Right cardiac atrium (tissue), 5 donors: ENCODE measurements at regions not wholly inside any gene's neighbourhood (a gene's known extent, or its start where the extent isn't known, plus 50 kb on each side); places are given as distances from the start of the nearest gene placed in this dataset.

Experiments
- ATAC-seq, 2 donors: fragments of 200-7000 bp; cut with Tn5 transposase; one replicate each; pipeline versions ENCODE4 v1.8.0 to v1.9.1; 2020; ENCODE audit warnings: moderate library complexity in 2 of 2, mild to moderate bottlenecking in 1 of 2
- DNase-seq, 3 donors: peaks; one replicate each; pipeline ENCODE4 v3.0.0-alpha.2; 2020
- H3K27ac ChIP-seq: one replicate; pipeline ENCODE4 v1.5.1; 2013; ENCODE audit warnings: mild to moderate bottlenecking, low read length, control low read depth, moderate library complexity
- H3K27me3 ChIP-seq: one replicate; pipeline ENCODE4 v1.6.1; 2013; ENCODE audit not compliant: control insufficient read depth, insufficient read depth
- H3K4me1 ChIP-seq: one replicate; pipeline ENCODE4 v1.6.1; 2013; ENCODE audit warnings: low read length; ENCODE audit not compliant: control insufficient read depth, insufficient read depth
- H3K4me3 ChIP-seq: one replicate; pipeline ENCODE4 v1.5.1; 2013; ENCODE audit warnings: low read length, control low read depth
- H3K9me3 ChIP-seq: one replicate; pipeline ENCODE4 v1.6.1; 2013; ENCODE audit warnings: low read length; ENCODE audit not compliant: control insufficient read depth
- WGBS: extraction: QIAGEN DNeasy Blood & Tissue Kit; methylation state at CpG from one replicate; pipeline ENCODE4 v1.1.7; 2013; 5-methylcytosine and 5-hydroxymethylcytosine counted together
- intact Hi-C, 4 donors: fragments of 100-400 bp; cut with DNase I; formaldehyde crosslinking; loops; one replicate each; pipeline versions ENCODE4 v1.11.0 to v1.14.0; 2022 to 2023
- donor health status: healthy with polysubstance abuse.
- donor health status: DM: no; HTN: yes; CAD: no.
- donor health status: DM: no; HTN: no; CAD: no.
- donor health status: DM: no; HTN: yes; CAD: no; lungs with severe emphysema.
- donor health status: DM: yes; HTN: yes; CAD: no.

DNA sequence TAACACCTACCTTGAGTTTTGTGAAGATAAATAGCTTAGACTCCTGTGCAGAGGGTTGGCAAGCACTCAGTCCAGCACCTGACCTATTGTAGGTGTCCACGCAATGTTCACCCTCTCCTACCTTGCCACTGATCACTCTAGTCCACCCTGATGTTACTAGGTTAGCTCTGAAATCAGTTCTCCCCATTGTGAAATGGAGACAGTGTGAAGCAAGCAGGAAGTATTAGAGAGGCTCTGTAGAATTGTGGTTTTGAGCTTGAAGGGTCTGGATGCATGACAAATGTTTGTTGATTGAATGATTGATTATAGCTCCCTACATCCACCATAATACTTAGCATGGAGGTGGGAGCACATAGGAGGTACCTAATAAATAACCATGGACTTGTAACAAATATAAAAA lies 199.7 kb downstream of the RPLP1 start:
- Histone ChIP-seq H3K27me3 (no peaks in the 10 kb centered on the region), H3K4me1 (no peaks in the 10 kb centered on the region), H3K4me3 (no peak overlapping the region), H3K27ac (no peak overlapping the region), H3K9me3 (no peaks in the 10 kb centered on the region)
- ATAC-seq (no peak), DNase-seq (no peak)
- WGBS = 95% methylated on average over 1 of the region's 1 CpG
- intact Hi-C loops = loop anchor here in 1 of 4 donors (10.0 kb wide), 1 partner anchor 47 kb away; no protein-coding TSS in a partner anchor

DNA sequence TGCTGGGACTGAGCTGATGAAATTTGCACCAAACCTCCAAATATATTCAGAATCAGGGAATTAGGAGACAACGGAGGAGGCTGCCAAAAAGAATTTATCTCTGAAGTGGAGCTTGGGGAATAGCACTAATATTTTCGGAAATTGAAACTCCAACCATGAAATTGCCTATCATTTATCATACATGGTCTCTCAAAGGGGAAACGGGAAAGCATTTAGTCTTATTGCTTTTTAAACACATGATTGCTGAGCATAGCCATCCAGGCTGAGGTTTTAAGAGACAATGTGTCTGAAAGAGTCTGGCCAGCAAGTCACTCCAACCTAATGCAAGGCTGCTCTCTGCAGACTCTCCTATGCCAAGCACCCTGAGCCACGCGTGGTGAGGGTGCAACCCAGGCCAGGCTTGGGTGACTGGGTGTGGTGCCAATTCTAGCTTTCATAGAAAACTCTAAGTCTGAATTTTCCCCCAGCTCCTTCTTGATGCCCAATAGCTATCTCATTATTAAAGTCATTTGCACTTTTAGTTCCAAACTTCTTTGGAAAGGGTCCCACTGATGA lies 200.2 kb downstream of the RPLP1 start:
- ATAC-seq (no peak), DNase-seq (no peak)
- Histone ChIP-seq H3K27me3 (no peaks in the 10 kb centered on the region), H3K9me3 (no peaks in the 10 kb centered on the region), H3K4me1 (no peaks in the 10 kb centered on the region), H3K4me3 (no peak overlapping the region), H3K27ac (no peak overlapping the region)
- 62% methylated on average over 5 of the region's 5 CpGs for WGBS
- intact Hi-C loops = loop anchor here in 1 of 4 donors (10.0 kb wide), 1 partner anchor 48 kb away; no protein-coding TSS in a partner anchor

DNA sequence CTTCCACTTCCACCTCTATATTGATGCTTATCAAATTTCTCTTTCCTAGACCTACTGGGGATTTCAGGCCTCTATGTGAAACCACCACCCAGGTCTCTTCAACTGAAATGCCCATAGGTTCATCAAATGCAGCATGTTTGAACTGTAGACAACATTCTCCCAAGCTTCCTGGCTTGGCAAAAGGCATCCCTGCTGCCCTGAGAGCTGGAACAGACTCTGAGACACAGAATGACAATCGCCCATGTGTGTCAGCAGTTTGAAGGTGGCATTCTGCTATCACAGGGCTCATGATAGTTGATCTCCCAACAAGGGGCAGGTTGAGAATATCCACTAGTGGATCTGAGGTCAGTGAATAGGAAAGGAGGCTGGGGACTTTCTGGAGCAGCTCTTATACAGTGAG lies 200.7 kb downstream of the RPLP1 start:
- Histone ChIP-seq H3K27me3 (no peaks in the 10 kb centered on the region), H3K9me3 (no peaks in the 10 kb centered on the region), H3K27ac (no peak overlapping the region), H3K4me1 (no peaks in the 10 kb centered on the region), H3K4me3 (no peak overlapping the region)
- no peak for DNase-seq
- intact Hi-C loops = loop anchor here in 1 of 4 donors (10.0 kb wide), 1 partner anchor 49 kb away; no protein-coding TSS in a partner anchor
- no peak for ATAC-seq
- WGBS = 51% methylated on average over 1 of the region's 1 CpG

DNA sequence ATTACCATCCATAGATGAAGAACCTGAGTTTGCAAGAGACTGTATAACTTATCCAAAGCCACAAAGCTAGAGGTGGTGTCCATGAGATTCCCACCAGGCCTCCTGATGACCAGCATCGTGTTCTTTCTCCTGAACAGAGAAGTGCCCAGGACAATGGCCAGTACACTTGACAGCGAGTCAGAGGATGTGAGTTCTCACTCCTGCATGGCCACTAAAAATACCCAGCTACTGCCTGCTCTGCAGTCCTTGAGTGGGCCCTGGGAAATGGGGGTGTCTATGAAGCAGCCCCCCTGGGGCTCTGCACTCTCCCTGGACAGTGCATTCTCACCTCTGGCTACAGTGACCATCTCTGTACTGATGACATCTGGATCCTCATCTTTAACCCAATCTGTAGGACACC lies 201.2 kb downstream of the RPLP1 start:
- ATAC-seq = no peak
- Histone ChIP-seq H3K27ac (no peak overlapping the region), H3K9me3 (no peaks in the 10 kb centered on the region), H3K4me3 (no peak overlapping the region), H3K4me1 (no peaks in the 10 kb centered on the region), H3K27me3 (no peaks in the 10 kb centered on the region)
- 86% methylated on average over 2 of the region's 2 CpGs for WGBS
- DNase-seq = no peak
- intact Hi-C loops = loop anchor here in 1 of 4 donors (10.0 kb wide), 1 partner anchor 49 kb away; no protein-coding TSS in a partner anchor

DNA sequence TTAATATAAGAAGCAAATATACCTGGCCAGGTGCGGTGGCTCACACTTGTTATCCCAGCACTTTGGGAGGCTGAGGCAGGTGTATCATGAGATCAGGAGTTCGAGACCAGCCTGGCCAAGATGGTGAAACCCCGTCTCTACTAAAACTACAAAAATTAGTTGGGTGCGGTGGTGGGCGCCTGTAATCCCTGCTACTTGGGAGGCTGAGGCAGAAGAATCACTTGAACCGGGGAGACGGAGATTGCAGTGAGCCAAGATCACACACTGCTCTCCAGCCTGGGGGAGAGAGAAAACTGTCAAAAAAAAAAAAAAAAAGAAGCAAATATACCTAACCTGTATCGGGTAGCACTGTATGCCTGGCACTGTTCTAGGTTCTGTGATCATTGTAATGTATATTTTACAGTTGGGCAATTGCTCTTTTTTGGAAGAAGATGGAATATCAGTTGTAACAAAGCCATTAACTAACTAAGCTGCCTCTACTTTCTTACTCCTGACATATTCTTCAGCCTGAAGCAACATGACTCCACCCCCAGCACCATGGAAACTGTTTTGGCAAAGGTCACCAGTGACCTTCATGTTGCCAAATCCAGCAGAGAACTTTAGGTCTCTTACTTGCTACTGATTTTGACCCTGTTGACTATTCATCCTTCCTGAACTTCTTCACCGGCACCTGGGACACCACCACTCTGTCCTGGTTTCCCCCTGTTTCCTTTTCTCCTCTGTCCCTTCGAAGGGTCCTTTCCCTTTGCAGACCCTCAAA lies 203.8 kb downstream of the RPLP1 start:
- 97% methylated on average over 10 of the region's 10 CpGs for WGBS
- ATAC-seq (no peak), DNase-seq (no peak)
- no peaks in the 10 kb centered on the region for H3K4me1 ChIP-seq
- no peaks in the 10 kb centered on the region for H3K9me3 ChIP-seq
- H3K27ac ChIP-seq = no peak overlapping the region
- intact Hi-C loops = loop anchor here in 1 of 4 donors (10.0 kb wide), 1 partner anchor 52 kb away; no protein-coding TSS in a partner anchor
- H3K4me3 ChIP-seq = no peak overlapping the region
- no peaks in the 10 kb centered on the region for H3K27me3 ChIP-seq

DNA sequence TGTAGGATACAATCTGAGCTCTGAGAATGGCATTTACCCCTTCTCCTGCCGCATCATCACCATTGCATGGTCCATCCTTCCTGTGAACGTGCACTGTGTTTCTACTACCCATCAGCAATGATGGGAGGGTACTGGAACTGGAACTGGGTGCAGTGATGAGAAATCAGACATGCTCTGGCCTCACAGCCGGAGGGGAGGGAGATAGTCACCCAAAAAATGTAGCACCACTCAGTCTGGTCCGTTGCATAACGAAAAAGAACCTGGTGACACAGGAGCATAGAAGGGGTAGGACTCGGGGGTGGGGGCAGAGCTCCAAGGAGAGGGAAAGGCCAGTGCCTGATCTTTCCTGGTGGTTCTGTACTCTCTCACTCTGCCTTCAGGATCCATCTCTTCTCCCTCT lies 205.0 kb downstream of the RPLP1 start:
- H3K4me3 ChIP-seq = no peak overlapping the region
- ATAC-seq (no peak), DNase-seq (no peak)
- no peaks in the 10 kb centered on the region for H3K9me3 ChIP-seq
- 91% methylated on average over 6 of the region's 6 CpGs for WGBS
- no peaks in the 10 kb centered on the region for H3K27me3 ChIP-seq
- no peak overlapping the region for H3K27ac ChIP-seq
- H3K4me1 ChIP-seq = no peaks in the 10 kb centered on the region
- intact Hi-C loops = loop anchor here in 1 of 4 donors (10.0 kb wide), 1 partner anchor 53 kb away; no protein-coding TSS in a partner anchor

DNA sequence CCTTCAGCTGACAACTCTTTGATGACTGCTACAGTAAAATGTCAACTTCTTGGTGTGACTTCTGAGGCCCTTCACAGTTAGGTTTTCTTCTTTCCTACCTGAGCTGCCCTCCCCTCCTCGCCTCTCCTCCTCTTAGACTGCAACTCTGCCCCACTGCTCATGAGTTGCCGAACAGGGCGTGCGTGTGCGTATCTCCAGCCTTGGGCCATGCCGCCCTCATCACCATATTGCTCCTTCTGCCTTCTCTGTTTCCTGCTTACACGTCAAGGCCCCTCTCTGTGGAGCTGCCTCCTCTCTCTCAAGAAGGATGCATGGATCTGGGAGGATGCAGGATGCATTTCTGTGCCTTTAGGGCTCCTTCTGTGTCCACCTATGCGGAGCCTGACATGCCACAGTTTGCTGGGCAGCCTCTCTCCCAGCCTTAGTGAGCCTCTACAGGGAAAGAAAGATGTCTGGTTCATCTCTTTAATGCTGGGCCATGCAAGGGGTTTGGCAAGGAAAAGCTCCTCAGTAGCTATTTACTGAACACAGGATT lies 205.9 kb downstream of the RPLP1 start:
- Histone ChIP-seq H3K9me3 (no peaks in the 10 kb centered on the region), H3K27me3 (no peaks in the 10 kb centered on the region)
- ATAC-seq = no peak

DNA sequence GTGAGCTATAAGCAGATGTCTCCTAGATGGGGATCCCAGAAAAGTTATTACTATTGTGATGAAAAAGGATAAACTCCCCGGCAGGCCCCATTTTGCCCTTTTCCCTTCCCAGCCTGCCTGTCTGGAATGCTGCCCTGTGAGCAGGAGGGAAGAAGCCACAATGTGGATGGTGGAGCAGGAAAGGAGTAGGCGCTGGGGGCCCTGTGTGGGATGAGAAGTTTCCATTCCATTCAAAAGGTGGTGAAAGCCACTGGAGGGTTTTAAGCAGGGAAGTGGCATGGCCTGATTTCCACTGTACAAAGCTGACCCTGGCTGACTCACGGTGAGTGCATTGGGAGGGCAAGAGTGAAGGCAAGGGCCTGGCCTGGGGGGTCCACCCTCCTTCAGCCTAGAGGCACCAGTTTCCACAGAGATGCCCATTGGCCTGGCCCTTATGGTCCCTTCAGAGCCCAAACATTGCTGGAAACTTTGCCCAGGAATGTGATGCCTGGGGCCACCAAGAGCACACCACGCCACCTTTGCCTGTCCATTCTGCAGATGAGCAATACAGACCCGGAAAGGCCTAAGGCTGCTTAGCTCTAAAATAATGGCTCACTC lies 206.9 kb downstream of the RPLP1 start:
- ATAC-seq (no peak), DNase-seq (no peak)
- WGBS = 86% methylated on average over 5 of the region's 5 CpGs
- H3K9me3 ChIP-seq = no peaks in the 10 kb centered on the region
- no peaks in the 10 kb centered on the region for H3K27me3 ChIP-seq
- no peak overlapping the region for H3K4me3 ChIP-seq
- intact Hi-C loops = loop anchor here in 1 of 4 donors (10.0 kb wide), 1 partner anchor 55 kb away; no protein-coding TSS in a partner anchor
- no peak overlapping the region for H3K27ac ChIP-seq
- no peaks in the 10 kb centered on the region for H3K4me1 ChIP-seq

More for the DNA sequence above, 205.9 kb downstream of the RPLP1 start:
- Histone ChIP-seq H3K4me3 (no peak overlapping the region), H3K4me1 (no peaks in the 10 kb centered on the region), H3K27ac (no peak overlapping the region)
- 91% methylated on average over 8 of the region's 8 CpGs for WGBS
- intact Hi-C loops = loop anchor here in 1 of 4 donors (10.0 kb wide), 1 partner anchor 54 kb away; no protein-coding TSS in a partner anchor
- DNase-seq = no peak

DNA sequence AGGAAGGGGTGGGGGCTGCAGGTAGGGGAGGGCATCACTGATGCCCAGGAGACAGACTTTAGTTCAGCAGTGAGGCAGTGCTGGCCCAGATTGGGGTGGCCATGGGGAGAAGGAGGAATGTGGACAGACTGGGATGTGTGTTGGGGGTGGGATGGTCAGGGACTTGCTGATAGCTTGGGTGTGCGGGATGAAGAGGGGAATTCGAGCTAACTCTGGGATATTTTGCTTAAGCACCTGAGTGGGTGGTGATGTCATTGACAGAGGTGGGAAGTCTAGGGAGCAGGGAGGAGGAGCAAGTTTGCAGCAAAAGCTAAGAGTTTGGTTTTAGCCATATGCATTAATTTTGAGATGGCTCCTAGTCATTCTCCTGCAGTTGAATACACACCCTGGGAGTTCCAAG lies 207.5 kb downstream of the RPLP1 start:
- Histone ChIP-seq H3K9me3 (no peaks in the 10 kb centered on the region), H3K27me3 (no peaks in the 10 kb centered on the region), H3K4me1 (no peaks in the 10 kb centered on the region), H3K4me3 (no peak overlapping the region), H3K27ac (no peak overlapping the region)
- WGBS = 91% methylated on average over 2 of the region's 2 CpGs
- intact Hi-C loops = no loop called here
- no peak for ATAC-seq
- no peak for DNase-seq

DNA sequence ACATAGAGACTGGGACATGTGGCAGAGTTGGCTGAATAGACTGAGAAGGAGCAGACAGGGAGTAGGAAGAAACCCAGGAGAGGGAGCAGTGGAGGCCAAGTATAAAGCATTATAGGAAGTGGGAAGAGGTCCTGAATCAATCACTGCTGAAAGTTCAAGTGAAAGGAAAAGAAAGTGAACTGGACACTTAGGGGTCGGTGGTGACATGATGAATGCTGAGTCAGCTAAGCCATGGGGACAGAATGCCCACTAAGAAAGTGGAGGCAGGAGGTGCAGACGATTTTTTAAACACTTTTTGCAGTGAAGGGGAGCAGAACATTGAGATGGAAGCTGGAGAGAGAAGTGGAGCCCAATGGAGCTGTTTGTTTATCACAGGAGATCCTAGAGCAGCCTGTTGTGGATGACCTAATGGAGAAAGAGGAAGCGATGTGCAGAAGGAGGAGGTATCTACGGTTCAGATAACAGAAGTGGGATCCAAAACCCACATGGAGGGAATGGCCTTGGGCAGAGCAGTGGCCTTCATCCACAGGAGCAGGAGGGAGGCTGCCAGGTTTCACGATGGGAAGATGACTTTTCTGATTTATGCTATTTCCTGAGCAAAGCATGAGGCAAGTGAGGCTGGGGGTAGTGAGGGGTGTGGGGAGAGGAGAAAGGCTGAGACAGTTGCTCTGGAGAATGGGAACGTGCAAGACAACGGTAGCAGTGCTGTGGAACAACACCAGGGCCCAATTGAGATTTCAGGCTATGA lies 208.2 kb downstream of the RPLP1 start:
- no peaks in the 10 kb centered on the region for H3K27me3 ChIP-seq
- intact Hi-C loops = no loop called here
- WGBS = 63% methylated on average over 7 of the region's 7 CpGs
- no peak for DNase-seq
- no peak for ATAC-seq
- H3K27ac ChIP-seq = no peak overlapping the region
- H3K9me3 ChIP-seq = no peaks in the 10 kb centered on the region
- H3K4me3 ChIP-seq = no peak overlapping the region
- H3K4me1 ChIP-seq = peaks cover 2% of the 10 kb centered on the region
